ENCODE measurements at regions not wholly inside any gene's neighbourhood (a gene's known extent, or its start where the extent isn't known, plus 50 kb on each side); places are given as distances from the start of the nearest gene placed in this dataset.

DNA sequence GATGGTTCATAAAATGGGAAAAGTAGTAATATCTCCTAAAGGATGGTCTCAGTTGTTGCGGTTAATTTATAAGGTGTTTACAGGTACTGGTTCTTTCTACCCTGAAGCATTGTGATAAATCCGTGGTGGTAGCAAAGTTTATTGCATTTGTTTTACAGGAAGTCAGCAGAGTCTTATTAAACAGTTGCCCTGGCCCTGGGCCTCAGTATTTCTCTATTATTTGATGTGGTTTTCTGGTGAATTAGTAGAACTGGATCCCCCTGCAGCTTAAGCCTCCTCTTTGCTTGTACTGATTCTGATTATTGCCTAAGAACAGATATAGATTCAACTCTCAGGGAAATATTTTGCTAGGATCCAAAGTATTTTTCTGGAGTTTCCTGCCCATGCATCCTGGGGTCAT lies 76.4 kb upstream of the CD55 start:
- ChIA-PET CTCF (no interaction called here), POLR2A (ENCODE audit: unreplicated experiment) (no interaction called here)
- no peak for DNase-seq
- Histone ChIP-seq H3K4me3 (no peak overlapping the region), H2AFZ (no peak overlapping the region), H3K9me3 (ENCODE audit: insufficient read depth, low read depth) (no peaks in the 10 kb centered on the region), H3K79me2 (ENCODE audit: low read depth) (no peaks in the 10 kb centered on the region), H3K4me1 (replicated peaks; ENCODE audit: insufficient read depth) (peaks cover 39% of the 10 kb centered on the region), H3F3A (ENCODE audit: insufficient read depth, low read depth) (peaks cover 27% of the 10 kb centered on the region), H4K20me1 (ENCODE audit: insufficient read depth) (no peaks in the 10 kb centered on the region), H3K27me3 (ENCODE audit: insufficient read depth, low read depth) (no peaks in the 10 kb centered on the region), H3K9me2 (ENCODE audit: insufficient read depth) (no peaks in the 10 kb centered on the region), H3K36me3 (ENCODE audit: low read depth) (no peaks in the 10 kb centered on the region), H3K27ac (no peak overlapping the region), H3K4me2 (no peak overlapping the region)
- TF ChIP-seq, protein P1, sequence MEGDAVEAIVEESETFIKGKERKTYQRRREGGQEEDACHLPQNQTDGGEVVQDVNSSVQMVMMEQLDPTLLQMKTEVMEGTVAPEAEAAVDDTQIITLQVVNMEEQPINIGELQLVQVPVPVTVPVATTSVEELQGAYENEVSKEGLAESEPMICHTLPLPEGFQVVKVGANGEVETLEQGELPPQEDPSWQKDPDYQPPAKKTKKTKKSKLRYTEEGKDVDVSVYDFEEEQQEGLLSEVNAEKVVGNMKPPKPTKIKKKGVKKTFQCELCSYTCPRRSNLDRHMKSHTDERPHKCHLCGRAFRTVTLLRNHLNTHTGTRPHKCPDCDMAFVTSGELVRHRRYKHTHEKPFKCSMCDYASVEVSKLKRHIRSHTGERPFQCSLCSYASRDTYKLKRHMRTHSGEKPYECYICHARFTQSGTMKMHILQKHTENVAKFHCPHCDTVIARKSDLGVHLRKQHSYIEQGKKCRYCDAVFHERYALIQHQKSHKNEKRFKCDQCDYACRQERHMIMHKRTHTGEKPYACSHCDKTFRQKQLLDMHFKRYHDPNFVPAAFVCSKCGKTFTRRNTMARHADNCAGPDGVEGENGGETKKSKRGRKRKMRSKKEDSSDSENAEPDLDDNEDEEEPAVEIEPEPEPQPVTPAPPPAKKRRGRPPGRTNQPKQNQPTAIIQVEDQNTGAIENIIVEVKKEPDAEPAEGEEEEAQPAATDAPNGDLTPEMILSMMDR (conservative IDR thresholded peaks at IDR 0.05) = no peak
- no peak for TF ChIP-seq EZH2 (IDR thresholded peaks at IDR 0.05; ENCODE audit: low read depth)
- intact Hi-C loops (cut with micrococcal nuclease; ENCODE audit: unreplicated experiment) = no loop called here
- BruUV-seq (replicated peaks) = no TSS peak

DNA sequence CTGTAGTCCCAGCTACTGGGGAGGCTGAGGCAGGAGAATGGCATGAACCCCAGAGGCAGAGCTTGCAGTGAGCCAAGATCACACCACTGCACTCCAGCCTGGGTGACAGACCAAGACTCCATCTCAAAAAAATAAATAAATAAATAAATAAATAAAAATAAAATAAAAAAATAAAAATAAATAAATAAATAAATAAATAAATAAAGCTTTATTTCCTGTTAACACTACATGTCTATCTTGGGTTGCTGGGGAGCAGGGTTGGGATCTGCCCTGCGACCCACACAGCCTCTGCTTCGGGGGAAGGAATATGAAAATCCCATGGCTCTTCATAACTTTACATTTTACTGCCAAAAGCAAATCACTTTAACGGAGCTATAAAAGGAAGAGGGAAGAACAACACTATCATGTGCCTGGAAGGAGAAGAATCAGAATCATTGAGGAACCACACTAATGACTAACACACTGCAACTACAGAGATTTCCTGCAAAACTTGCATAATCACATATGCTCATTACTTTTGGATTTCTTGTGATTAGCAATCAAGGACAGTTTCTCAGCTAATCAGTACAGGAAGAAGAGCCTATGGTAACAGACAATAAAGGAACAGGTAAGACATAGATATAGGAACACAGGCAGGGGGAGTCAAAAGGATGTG lies 72.8 kb upstream of the CD55 start:
- no peaks in the 10 kb centered on the region for H3K79me2 ChIP-seq (ENCODE audit: low read depth)
- CTCF ChIA-PET = no interaction called here
- no peaks in the 10 kb centered on the region for H3K27me3 ChIP-seq (ENCODE audit: insufficient read depth, low read depth)
- POLR2A ChIA-PET (ENCODE audit: unreplicated experiment) = no interaction called here
- no peaks in the 10 kb centered on the region for H3F3A ChIP-seq (ENCODE audit: insufficient read depth, low read depth)
- intact Hi-C loops (cut with micrococcal nuclease; ENCODE audit: unreplicated experiment) = no loop called here
- no peak overlapping the region for H2AFZ ChIP-seq
- no peak overlapping the region for H3K4me2 ChIP-seq
- no peaks in the 10 kb centered on the region for H4K20me1 ChIP-seq (ENCODE audit: insufficient read depth)
- H3K9me2 ChIP-seq (ENCODE audit: insufficient read depth) = no peaks in the 10 kb centered on the region
- H3K4me3 ChIP-seq = no peak overlapping the region
- no peak overlapping the region for H3K27ac ChIP-seq
- H3K4me1 ChIP-seq (replicated peaks; ENCODE audit: insufficient read depth) = peaks cover 4% of the 10 kb centered on the region
- no peak for TF ChIP-seq EZH2 (IDR thresholded peaks at IDR 0.05; ENCODE audit: low read depth)
- TF ChIP-seq, protein P1 (conservative IDR thresholded peaks at IDR 0.05) = no peak
- no TSS peak for BruUV-seq (replicated peaks)
- no peak for DNase-seq
- no peaks in the 10 kb centered on the region for H3K9me3 ChIP-seq (ENCODE audit: insufficient read depth, low read depth)
- no peaks in the 10 kb centered on the region for H3K36me3 ChIP-seq (ENCODE audit: low read depth)

DNA sequence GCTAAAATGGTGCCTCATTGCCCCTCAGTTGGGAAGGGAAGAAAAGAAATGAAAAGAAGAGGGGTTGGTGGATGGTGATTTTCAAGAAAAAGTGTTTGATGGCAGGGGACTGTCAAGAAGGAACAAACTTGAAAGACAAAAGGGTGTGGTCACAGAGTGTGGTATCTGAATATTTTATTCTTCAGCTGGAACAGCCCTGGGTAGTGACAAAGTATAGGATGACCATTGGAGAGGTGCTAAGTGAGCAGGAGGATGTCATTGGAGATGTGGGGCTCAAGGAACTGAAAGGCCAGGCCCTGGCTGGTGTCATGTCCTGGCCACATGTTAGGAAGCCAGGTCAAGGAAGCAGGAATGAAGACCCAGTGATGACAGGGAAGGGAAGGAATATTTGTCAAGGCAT lies 71.0 kb upstream of the CD55 start:
- Histone ChIP-seq H3K4me1 (replicated peaks; ENCODE audit: insufficient read depth) (no peaks in the 10 kb centered on the region), H3K36me3 (ENCODE audit: low read depth) (no peaks in the 10 kb centered on the region), H3K9me2 (ENCODE audit: insufficient read depth) (no peaks in the 10 kb centered on the region), H3F3A (ENCODE audit: insufficient read depth, low read depth) (no peaks in the 10 kb centered on the region), H2AFZ (no peak overlapping the region), H4K20me1 (ENCODE audit: insufficient read depth) (no peaks in the 10 kb centered on the region), H3K4me3 (no peak overlapping the region), H3K27me3 (ENCODE audit: insufficient read depth, low read depth) (no peaks in the 10 kb centered on the region), H3K4me2 (no peak overlapping the region), H3K79me2 (ENCODE audit: low read depth) (no peaks in the 10 kb centered on the region), H3K9me3 (ENCODE audit: insufficient read depth, low read depth) (no peaks in the 10 kb centered on the region), H3K27ac (no peak overlapping the region)
- CTCF ChIA-PET = no interaction called here
- BruUV-seq (replicated peaks) = no TSS peak
- intact Hi-C loops (cut with micrococcal nuclease; ENCODE audit: unreplicated experiment) = no loop called here
- TF ChIP-seq, protein P1 (conservative IDR thresholded peaks at IDR 0.05) = no peak
- POLR2A ChIA-PET (ENCODE audit: unreplicated experiment) = no interaction called here
- no peak for DNase-seq

Measured in PC-9 (cell line).